HL-60 (cell line): ENCODE measurements at regions not wholly inside any gene's neighbourhood (a gene's known extent, or its start where the extent isn't known, plus 50 kb on each side); places are given as distances from the start of the nearest gene placed in this dataset.

Experiments used
- DNase-seq, 2 experiments: peaks; one replicate each; pipeline ENCODE4 v3.0.0-alpha.2; 2010 to 2020; ENCODE audit warnings: low read depth in 1 of 2, low spot score in 1 of 2
- H3K27ac ChIP-seq: fragments of 250-450 bp; sonication (Bioruptor Pico); replicated peaks from 2 replicates; pipeline ENCODE4 v1.5.1; 2020; ENCODE audit warnings: mild to moderate bottlenecking, moderate library complexity
- H3K27me3 ChIP-seq: fragments of 250-450 bp; sonication (Bioruptor Pico); 2 replicates; pipeline ENCODE4 v1.5.1; 2021; ENCODE audit warnings: mild to moderate bottlenecking, moderate library complexity; ENCODE audit not compliant: insufficient read depth, poor library complexity, severe bottlenecking
- H3K4me3 ChIP-seq: replicated peaks from 2 replicates; pipeline ENCODE4 v1.5.1; 2011; ENCODE audit warnings: mild to moderate bottlenecking, control low read depth, low read length; ENCODE audit not compliant: insufficient read depth
- CTCF ChIP-seq: IDR thresholded peaks from one replicate; pipeline ENCODE4 v1.5.1; 2011; ENCODE audit warnings: low read length, control low read depth, inconsistent platforms; ENCODE audit not compliant: insufficient read depth
- GABPA ChIP-seq: IDR thresholded peaks from 2 replicates; pipeline ENCODE4 v1.6.1; 2012; ENCODE audit warnings: low read depth
- POLR2AphosphoS5 ChIP-seq: IDR thresholded peaks from 2 replicates; pipeline ENCODE4 v1.6.1; 2012; ENCODE audit warnings: low read depth
- REST ChIP-seq: IDR thresholded peaks from 2 replicates; pipeline ENCODE4 v1.6.1; 2012; ENCODE audit warnings: low read depth; ENCODE audit not compliant: insufficient replicate concordance
- SPI1 ChIP-seq: IDR thresholded peaks from 2 replicates; pipeline ENCODE4 v1.6.1; 2012; ENCODE audit warnings: low read depth, mild to moderate bottlenecking, borderline replicate concordance

GRCh38 chr16:25596194-25596593, 95.6 kb upstream of the HS3ST4 start:
- TF ChIP-seq GABPA = no peak
- no peak for TF ChIP-seq SPI1
- no peak for TF ChIP-seq REST
- no peak for TF ChIP-seq POLR2AphosphoS5
- no peak for TF ChIP-seq CTCF
- no peak for DNase-seq

GRCh38 chr16:25593260-25593659, 98.5 kb upstream of the HS3ST4 start:
- H3K27me3 ChIP-seq = no peaks in the 10 kb centered on the region
- TF ChIP-seq POLR2AphosphoS5 = no peak
- TF ChIP-seq CTCF = no peak
- TF ChIP-seq GABPA = no peak
- no peak for TF ChIP-seq REST
- no peak for TF ChIP-seq SPI1
- no peak for DNase-seq
- H3K4me3 ChIP-seq = no peak overlapping the region
- no peak overlapping the region for H3K27ac ChIP-seq

More at GRCh38 chr16:25596194-25596593, 95.6 kb upstream of the HS3ST4 start:
- Histone ChIP-seq H3K27ac (no peak overlapping the region), H3K4me3 (no peak overlapping the region), H3K27me3 (no peaks in the 10 kb centered on the region)

- DNase-seq = no peak
- TF ChIP-seq SPI1 (no peak), REST (no peak), POLR2AphosphoS5 (no peak), GABPA (no peak), CTCF (no peak)
- H3K4me3 ChIP-seq = no peak overlapping the region
- H3K27ac ChIP-seq = no peak overlapping the region
- no peaks in the 10 kb centered on the region for H3K27me3 ChIP-seq
Observed at GRCh38 chr16:25587783-25588182, 104.0 kb upstream of the HS3ST4 start.
